ENCODE measurements at regions not wholly inside any gene's neighbourhood (a gene's known extent, or its start where the extent isn't known, plus 50 kb on each side); places are given as distances from the start of the nearest gene placed in this dataset.

DNA sequence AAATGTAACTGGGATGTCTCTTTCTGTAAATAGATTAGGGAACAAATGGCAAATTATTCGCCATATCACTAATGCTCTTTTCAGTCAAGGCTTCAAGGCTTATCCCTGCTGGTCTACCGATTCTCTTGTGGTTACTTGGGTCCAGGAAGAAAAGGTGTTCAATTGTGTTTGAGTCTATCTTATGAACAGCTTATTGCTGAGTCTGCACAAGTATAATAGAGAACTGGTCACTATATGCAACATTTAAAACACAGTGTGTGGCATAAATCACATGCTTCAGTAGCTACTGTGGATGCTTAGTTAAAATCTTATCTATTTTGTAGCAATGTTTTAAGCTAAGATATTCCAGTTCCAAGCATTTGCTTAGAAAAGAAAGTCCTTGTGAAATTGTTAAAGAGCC, 274.2 kb upstream of the FAM174A start:
- H3K4me3 ChIP-seq (ENCODE audit: low read length in 3 of 3), result no peak overlapping the region
- H3K27me3 ChIP-seq (ENCODE audit: control insufficient read depth in 3 of 3, insufficient read depth in 3 of 3, low read length in 3 of 3), result no peaks in the 10 kb centered on the region
- no peaks in the 10 kb centered on the region for H3K36me3 ChIP-seq (ENCODE audit: control insufficient read depth in 3 of 3, insufficient read depth in 3 of 3, low read length in 3 of 3)
- no peaks in the 10 kb centered on the region for H3K9me3 ChIP-seq (ENCODE audit: control insufficient read depth in 3 of 3, low read length in 3 of 3)
- no peak overlapping the region for H3K27ac ChIP-seq (ENCODE audit: low read depth, low read length)
- H3K4me1 ChIP-seq (ENCODE audit: control insufficient read depth in 3 of 3, insufficient read depth in 3 of 3, low read length in 3 of 3), result no peaks in the 10 kb centered on the region
- H3K9ac ChIP-seq (ENCODE audit: low read depth in 1 of 3, low read length in 3 of 3), result no peak overlapping the region

DNA sequence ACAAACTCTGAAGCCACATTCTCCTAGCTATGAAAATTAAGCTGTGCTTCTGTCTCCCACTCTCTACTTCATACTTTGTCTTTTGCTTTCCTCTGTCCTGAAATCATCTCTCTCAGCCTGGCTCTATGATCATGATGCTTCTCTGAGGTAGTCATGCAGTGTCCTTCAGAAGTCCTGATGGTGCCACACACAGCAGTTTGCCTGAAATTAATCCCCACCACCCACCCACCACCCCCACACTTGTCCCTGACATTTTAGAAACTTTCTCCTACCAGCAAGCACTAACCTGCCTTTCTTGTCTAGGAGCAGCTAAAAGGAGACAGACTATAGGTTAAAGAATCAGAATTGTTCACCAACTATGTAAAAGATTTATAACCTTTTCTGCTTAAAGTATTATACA, 282.2 kb upstream of the FAM174A start:
- Histone ChIP-seq H3K9me3 (ENCODE audit: control insufficient read depth in 3 of 3, low read length in 3 of 3) (no peaks in the 10 kb centered on the region), H3K4me1 (ENCODE audit: control insufficient read depth in 3 of 3, insufficient read depth in 3 of 3, low read length in 3 of 3) (no peaks in the 10 kb centered on the region), H3K4me3 (ENCODE audit: low read length in 3 of 3) (no peak overlapping the region), H3K27ac (ENCODE audit: low read depth, low read length) (no peak overlapping the region), H3K9ac (ENCODE audit: low read depth in 1 of 3, low read length in 3 of 3) (no peak overlapping the region), H3K36me3 (ENCODE audit: control insufficient read depth in 3 of 3, insufficient read depth in 3 of 3, low read length in 3 of 3) (no peaks in the 10 kb centered on the region), H3K27me3 (ENCODE audit: control insufficient read depth in 3 of 3, insufficient read depth in 3 of 3, low read length in 3 of 3) (no peaks in the 10 kb centered on the region)

DNA sequence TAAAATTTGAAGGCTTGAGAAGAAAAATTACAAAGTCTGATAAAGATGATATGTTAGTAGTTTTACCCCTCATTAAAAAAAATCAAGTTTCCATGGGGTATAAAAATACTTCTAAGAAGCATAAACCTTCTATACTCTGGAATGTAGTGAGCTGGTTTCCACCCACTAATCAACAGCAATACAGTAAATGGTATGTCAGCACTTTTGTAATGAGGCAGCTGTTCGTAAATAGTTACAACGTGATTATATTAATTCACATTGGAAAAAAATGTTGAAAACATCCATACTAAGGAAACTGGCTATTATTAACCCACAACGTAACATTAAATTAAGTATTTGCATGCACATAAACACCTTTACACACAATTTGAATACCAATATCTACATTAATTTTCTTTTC, 283.1 kb upstream of the FAM174A start:
- Histone ChIP-seq H3K9ac (ENCODE audit: low read depth in 1 of 3, low read length in 3 of 3) (no peak overlapping the region), H3K4me1 (ENCODE audit: control insufficient read depth in 3 of 3, insufficient read depth in 3 of 3, low read length in 3 of 3) (no peaks in the 10 kb centered on the region), H3K4me3 (ENCODE audit: low read length in 3 of 3) (no peak overlapping the region), H3K9me3 (ENCODE audit: control insufficient read depth in 3 of 3, low read length in 3 of 3) (no peaks in the 10 kb centered on the region), H3K27me3 (ENCODE audit: control insufficient read depth in 3 of 3, insufficient read depth in 3 of 3, low read length in 3 of 3) (no peaks in the 10 kb centered on the region), H3K36me3 (ENCODE audit: control insufficient read depth in 3 of 3, insufficient read depth in 3 of 3, low read length in 3 of 3) (no peaks in the 10 kb centered on the region), H3K27ac (ENCODE audit: low read depth, low read length) (no peak overlapping the region)

DNA sequence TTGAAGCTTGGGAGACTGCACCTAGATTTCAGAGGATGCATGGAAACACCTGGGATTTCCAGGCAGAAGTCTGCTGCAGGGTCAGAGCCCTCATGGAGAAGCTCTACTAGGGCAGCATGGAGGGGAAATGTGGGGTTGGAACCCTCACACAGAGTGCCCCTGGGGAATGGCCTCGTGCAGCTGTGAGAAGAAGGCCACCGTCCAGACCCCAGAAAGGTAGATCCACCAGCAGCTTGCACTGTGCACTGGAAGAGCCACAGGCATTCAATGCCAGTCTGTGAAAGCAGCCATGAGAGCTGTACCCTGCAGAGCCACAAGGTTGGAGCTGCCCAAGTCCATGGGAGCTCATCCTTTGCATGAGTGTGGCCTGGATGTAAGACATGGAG, 285.3 kb upstream of the FAM174A start:
- H3K4me3 ChIP-seq (ENCODE audit: low read length in 3 of 3), result no peak overlapping the region
- no peak overlapping the region for H3K9ac ChIP-seq (ENCODE audit: low read depth in 1 of 3, low read length in 3 of 3)
- H3K27ac ChIP-seq (ENCODE audit: low read depth, low read length), result no peak overlapping the region
- H3K4me1 ChIP-seq (ENCODE audit: control insufficient read depth in 3 of 3, insufficient read depth in 3 of 3, low read length in 3 of 3), result no peaks in the 10 kb centered on the region
- H3K9me3 ChIP-seq (ENCODE audit: control insufficient read depth in 3 of 3, low read length in 3 of 3), result no peaks in the 10 kb centered on the region
- no peaks in the 10 kb centered on the region for H3K27me3 ChIP-seq (ENCODE audit: control insufficient read depth in 3 of 3, insufficient read depth in 3 of 3, low read length in 3 of 3)
- no peaks in the 10 kb centered on the region for H3K36me3 ChIP-seq (ENCODE audit: control insufficient read depth in 3 of 3, insufficient read depth in 3 of 3, low read length in 3 of 3)

DNA sequence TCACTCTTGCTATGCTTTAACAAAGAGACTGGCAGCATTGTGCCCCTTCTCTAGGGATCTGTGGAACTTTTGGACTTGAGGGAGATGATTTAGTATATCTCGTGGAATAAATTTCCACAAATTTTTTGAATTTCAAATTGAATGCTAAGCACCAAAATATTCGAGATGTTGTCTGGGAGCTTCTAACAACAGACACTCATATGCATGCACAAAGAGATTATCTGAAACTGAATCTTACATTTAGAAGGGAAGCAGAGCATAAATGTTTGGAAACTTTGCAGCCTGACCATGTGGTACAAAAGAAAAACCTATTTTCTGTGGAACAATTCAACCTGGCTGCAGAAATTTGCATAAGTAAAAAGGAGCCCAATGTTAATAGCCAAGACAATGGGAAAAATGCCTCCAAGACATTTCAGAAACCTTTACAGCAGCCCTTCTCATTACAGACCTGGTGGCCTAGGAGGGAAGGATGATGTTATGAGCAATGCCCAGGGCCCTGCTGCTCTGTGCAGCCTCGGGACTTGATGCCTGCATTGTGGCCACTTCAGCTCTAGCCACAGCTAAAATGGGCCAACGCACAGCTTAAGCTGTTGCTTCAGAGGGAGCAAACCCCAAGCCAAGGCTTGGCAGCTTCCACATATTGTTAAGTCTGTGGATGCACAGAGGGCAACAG, 285.8 kb upstream of the FAM174A start:
- H3K4me1 ChIP-seq (ENCODE audit: control insufficient read depth in 3 of 3, insufficient read depth in 3 of 3, low read length in 3 of 3), result no peaks in the 10 kb centered on the region
- no peak overlapping the region for H3K9ac ChIP-seq (ENCODE audit: low read depth in 1 of 3, low read length in 3 of 3)
- H3K4me3 ChIP-seq (ENCODE audit: low read length in 3 of 3), result no peak overlapping the region
- no peak overlapping the region for H3K27ac ChIP-seq (ENCODE audit: low read depth, low read length)
- no peaks in the 10 kb centered on the region for H3K9me3 ChIP-seq (ENCODE audit: control insufficient read depth in 3 of 3, low read length in 3 of 3)
- H3K27me3 ChIP-seq (ENCODE audit: control insufficient read depth in 3 of 3, insufficient read depth in 3 of 3, low read length in 3 of 3), result no peaks in the 10 kb centered on the region
- H3K36me3 ChIP-seq (ENCODE audit: control insufficient read depth in 3 of 3, insufficient read depth in 3 of 3, low read length in 3 of 3), result no peaks in the 10 kb centered on the region

DNA sequence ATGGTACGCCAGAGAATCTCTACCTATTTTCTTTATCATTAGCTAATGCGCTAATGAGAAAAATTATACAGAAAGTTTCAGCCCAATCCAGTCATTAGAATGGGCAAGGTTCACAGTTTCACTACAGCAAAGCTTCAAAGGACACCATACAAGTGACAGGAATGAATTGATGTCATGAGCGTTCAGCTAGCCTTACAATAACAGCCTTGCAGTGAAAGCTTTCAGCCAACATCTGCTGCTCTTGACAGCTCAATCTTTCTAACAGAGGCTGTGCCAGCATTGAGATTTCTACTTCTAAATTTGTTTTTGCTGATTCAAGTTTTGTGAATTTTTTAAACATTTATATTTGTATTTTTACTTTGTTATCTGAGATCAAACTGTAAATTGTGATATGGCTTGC, 302.4 kb upstream of the FAM174A start:
- H3K9ac ChIP-seq (ENCODE audit: low read depth in 1 of 3, low read length in 3 of 3), result no peak overlapping the region
- no peak overlapping the region for H3K27ac ChIP-seq (ENCODE audit: low read depth, low read length)
- no peaks in the 10 kb centered on the region for H3K27me3 ChIP-seq (ENCODE audit: control insufficient read depth in 3 of 3, insufficient read depth in 3 of 3, low read length in 3 of 3)
- peaks cover 0 to under 1% (median 0%) of the 10 kb centered on the region in 3 donors for H3K9me3 ChIP-seq (ENCODE audit: control insufficient read depth in 3 of 3, low read length in 3 of 3)
- H3K4me3 ChIP-seq (ENCODE audit: low read length in 3 of 3), result no peak overlapping the region
- no peaks in the 10 kb centered on the region for H3K4me1 ChIP-seq (ENCODE audit: control insufficient read depth in 3 of 3, insufficient read depth in 3 of 3, low read length in 3 of 3)
- no peaks in the 10 kb centered on the region for H3K36me3 ChIP-seq (ENCODE audit: control insufficient read depth in 3 of 3, insufficient read depth in 3 of 3, low read length in 3 of 3)

DNA sequence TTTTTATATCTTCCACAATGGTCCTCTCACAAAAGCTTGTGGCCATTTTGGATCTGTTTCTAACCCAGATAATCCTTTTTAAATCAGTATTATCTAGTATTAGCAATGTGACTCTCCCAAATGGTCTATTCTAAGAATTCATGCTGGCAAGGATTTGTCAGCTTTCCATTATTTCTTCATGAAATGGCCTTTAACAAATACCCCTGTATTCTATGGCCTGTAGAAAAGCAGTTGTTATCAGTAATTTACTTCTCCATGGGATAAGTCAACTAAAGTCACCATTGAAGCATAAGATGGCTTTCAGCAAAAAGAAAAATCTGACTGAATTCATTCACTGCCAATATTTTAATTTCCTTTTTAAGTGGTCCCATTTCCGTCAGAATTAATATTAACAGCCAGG, 346.4 kb upstream of the FAM174A start:
- no peaks in the 10 kb centered on the region for H3K4me1 ChIP-seq (ENCODE audit: control insufficient read depth in 3 of 3, insufficient read depth in 3 of 3, low read length in 3 of 3)
- no peak overlapping the region for H3K9ac ChIP-seq (ENCODE audit: low read depth in 1 of 3, low read length in 3 of 3)
- H3K27ac ChIP-seq (ENCODE audit: low read depth, low read length), result no peak overlapping the region
- H3K27me3 ChIP-seq (ENCODE audit: control insufficient read depth in 3 of 3, insufficient read depth in 3 of 3, low read length in 3 of 3), result no peaks in the 10 kb centered on the region
- no peaks in the 10 kb centered on the region for H3K9me3 ChIP-seq (ENCODE audit: control insufficient read depth in 3 of 3, low read length in 3 of 3)
- H3K36me3 ChIP-seq (ENCODE audit: control insufficient read depth in 3 of 3, insufficient read depth in 3 of 3, low read length in 3 of 3), result no peaks in the 10 kb centered on the region
- no peak overlapping the region for H3K4me3 ChIP-seq (ENCODE audit: low read length in 3 of 3)

DNA sequence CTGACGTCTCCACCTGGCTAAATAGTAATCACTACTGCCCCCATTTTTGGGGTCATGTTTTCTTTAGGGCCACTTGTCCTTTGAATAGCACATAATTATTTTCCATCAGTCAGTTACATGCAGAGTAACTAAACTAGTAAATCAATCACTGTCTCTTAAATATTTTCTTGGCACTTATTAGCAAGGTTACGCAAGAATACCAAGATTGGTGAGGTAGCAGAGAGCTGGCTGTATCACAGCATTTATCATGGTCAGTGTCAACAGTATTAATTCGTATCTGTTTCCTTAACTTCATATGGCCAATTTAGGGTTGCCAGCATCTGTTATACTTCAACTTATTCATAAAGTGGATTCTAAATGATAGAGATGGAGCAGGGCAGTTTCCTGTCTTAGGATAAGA, 346.8 kb upstream of the FAM174A start:
- no peaks in the 10 kb centered on the region for H3K36me3 ChIP-seq (ENCODE audit: control insufficient read depth in 3 of 3, insufficient read depth in 3 of 3, low read length in 3 of 3)
- H3K9me3 ChIP-seq (ENCODE audit: control insufficient read depth in 3 of 3, low read length in 3 of 3), result no peaks in the 10 kb centered on the region
- no peak overlapping the region for H3K4me3 ChIP-seq (ENCODE audit: low read length in 3 of 3)
- no peaks in the 10 kb centered on the region for H3K4me1 ChIP-seq (ENCODE audit: control insufficient read depth in 3 of 3, insufficient read depth in 3 of 3, low read length in 3 of 3)
- H3K27ac ChIP-seq (ENCODE audit: low read depth, low read length), result no peak overlapping the region
- no peak overlapping the region for H3K9ac ChIP-seq (ENCODE audit: low read depth in 1 of 3, low read length in 3 of 3)
- no peaks in the 10 kb centered on the region for H3K27me3 ChIP-seq (ENCODE audit: control insufficient read depth in 3 of 3, insufficient read depth in 3 of 3, low read length in 3 of 3)

DNA sequence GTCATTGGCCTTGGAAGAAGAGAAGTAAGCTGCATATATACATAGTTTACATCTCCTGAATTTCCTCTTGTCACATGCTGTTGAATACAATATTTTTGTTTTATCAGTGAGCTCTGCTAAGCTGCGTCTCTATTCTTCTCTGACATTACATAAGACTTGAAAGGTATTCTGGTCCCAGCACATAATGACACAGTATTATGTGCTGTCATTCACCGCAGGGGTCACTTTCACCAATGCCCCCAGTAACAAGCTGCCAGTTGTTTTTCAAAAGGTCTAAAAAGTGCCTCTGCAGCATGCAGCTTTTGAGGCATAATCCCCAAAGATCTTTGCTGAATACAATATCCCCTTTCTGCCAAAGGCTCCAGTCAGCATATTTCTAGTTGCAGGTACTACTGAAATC, 349.0 kb upstream of the FAM174A start:
- no peak overlapping the region for H3K27ac ChIP-seq (ENCODE audit: low read depth, low read length)
- peaks cover 0 to 2% (median 0%) of the 10 kb centered on the region in 3 donors for H3K9me3 ChIP-seq (ENCODE audit: control insufficient read depth in 3 of 3, low read length in 3 of 3)
- no peak overlapping the region for H3K9ac ChIP-seq (ENCODE audit: low read depth in 1 of 3, low read length in 3 of 3)
- H3K4me1 ChIP-seq (ENCODE audit: control insufficient read depth in 3 of 3, insufficient read depth in 3 of 3, low read length in 3 of 3), result no peaks in the 10 kb centered on the region
- H3K36me3 ChIP-seq (ENCODE audit: control insufficient read depth in 3 of 3, insufficient read depth in 3 of 3, low read length in 3 of 3), result no peaks in the 10 kb centered on the region
- no peaks in the 10 kb centered on the region for H3K27me3 ChIP-seq (ENCODE audit: control insufficient read depth in 3 of 3, insufficient read depth in 3 of 3, low read length in 3 of 3)
- H3K4me3 ChIP-seq (ENCODE audit: low read length in 3 of 3), result no peak overlapping the region

DNA sequence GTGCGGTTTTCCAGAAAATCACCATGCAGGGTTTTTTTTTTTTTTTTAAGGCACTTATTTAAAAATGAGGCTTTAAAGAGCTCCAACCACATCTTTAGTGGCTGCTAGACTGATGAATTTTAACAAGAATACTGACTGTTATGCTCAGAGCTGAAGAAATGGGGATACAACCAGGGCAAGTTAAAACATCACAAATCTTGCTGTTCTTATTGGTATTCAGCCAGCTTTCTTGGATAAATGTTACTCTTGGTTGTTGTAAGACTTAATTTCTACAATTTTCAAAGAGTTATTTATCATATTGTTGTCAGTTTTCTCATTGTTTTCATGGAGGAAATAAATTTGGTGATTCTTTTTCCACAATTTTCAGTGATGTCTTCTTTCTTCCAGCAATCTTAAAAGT, 352.8 kb upstream of the FAM174A start:
- Histone ChIP-seq H3K27me3 (ENCODE audit: control insufficient read depth in 3 of 3, insufficient read depth in 3 of 3, low read length in 3 of 3) (no peaks in the 10 kb centered on the region), H3K4me3 (ENCODE audit: low read length in 3 of 3) (no peak overlapping the region), H3K9ac (ENCODE audit: low read depth in 1 of 3, low read length in 3 of 3) (no peak overlapping the region), H3K27ac (ENCODE audit: low read depth, low read length) (no peak overlapping the region), H3K4me1 (ENCODE audit: control insufficient read depth in 3 of 3, insufficient read depth in 3 of 3, low read length in 3 of 3) (no peaks in the 10 kb centered on the region), H3K36me3 (ENCODE audit: control insufficient read depth in 3 of 3, insufficient read depth in 3 of 3, low read length in 3 of 3) (no peaks in the 10 kb centered on the region), H3K9me3 (ENCODE audit: control insufficient read depth in 3 of 3, low read length in 3 of 3) (peaks cover 0 to 2% (median 0%) of the 10 kb centered on the region in 3 donors)

DNA sequence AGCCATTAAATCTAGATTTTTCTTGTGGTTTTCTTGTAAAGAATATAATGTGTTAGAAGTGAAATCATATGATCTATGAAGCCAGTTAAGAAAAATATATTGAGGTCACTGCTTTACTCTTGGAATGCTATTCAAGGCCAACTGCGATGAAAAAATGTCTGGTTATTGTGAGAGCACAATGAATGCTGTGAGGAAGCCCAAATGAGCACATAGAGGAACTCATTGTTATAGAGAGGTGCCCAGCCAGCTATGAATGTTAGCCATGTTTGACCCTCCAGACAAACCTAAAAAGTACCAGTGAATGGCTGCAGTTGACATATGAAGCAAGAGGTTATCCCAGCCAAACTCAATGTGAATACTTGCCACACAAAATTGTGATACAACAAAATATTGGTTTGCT, 359.8 kb upstream of the FAM174A start:
- no peaks in the 10 kb centered on the region for H3K36me3 ChIP-seq (ENCODE audit: control insufficient read depth in 3 of 3, insufficient read depth in 3 of 3, low read length in 3 of 3)
- no peaks in the 10 kb centered on the region for H3K4me1 ChIP-seq (ENCODE audit: control insufficient read depth in 3 of 3, insufficient read depth in 3 of 3, low read length in 3 of 3)
- H3K4me3 ChIP-seq (ENCODE audit: low read length in 3 of 3), result no peak overlapping the region
- H3K27me3 ChIP-seq (ENCODE audit: control insufficient read depth in 3 of 3, insufficient read depth in 3 of 3, low read length in 3 of 3), result no peaks in the 10 kb centered on the region
- H3K9me3 ChIP-seq (ENCODE audit: control insufficient read depth in 3 of 3, low read length in 3 of 3), result no peaks in the 10 kb centered on the region
- no peak overlapping the region for H3K9ac ChIP-seq (ENCODE audit: low read depth in 1 of 3, low read length in 3 of 3)
- no peak overlapping the region for H3K27ac ChIP-seq (ENCODE audit: low read depth, low read length)
